ENCODE measurements at regions not wholly inside any gene's neighbourhood (a gene's known extent, or its start where the extent isn't known, plus 50 kb on each side); places are given as distances from the start of the nearest gene placed in this dataset.

GRCh38 chr14:76926521-76927251 lies 100.5 kb downstream of the LRRC74A start:
- peak; percentile 80 for DNase-seq (ENCODE audit: low read depth)

- no peak for DNase-seq (ENCODE audit: low read depth)
Measured at GRCh38 chr14:76925097-76925441, 98.9 kb downstream of the LRRC74A start.

- peak; percentile 53 for DNase-seq (ENCODE audit: low read depth)
Measured at GRCh38 chr14:76924371-76925096, 98.3 kb downstream of the LRRC74A start.

GRCh38 chr14:76923431-76924370 lies 97.5 kb downstream of the LRRC74A start:
- no peak for DNase-seq (ENCODE audit: low read depth)

- DNase-seq (ENCODE audit: low read depth): no peak
Measured at GRCh38 chr14:76922584-76922983, 96.4 kb downstream of the LRRC74A start.

GRCh38 chr14:76922092-76922491 lies 95.9 kb downstream of the LRRC74A start:
- no peak for DNase-seq (ENCODE audit: low read depth)

- DNase-seq (ENCODE audit: low read depth): no peak
Measured at GRCh38 chr14:76921088-76921399, 94.8 kb downstream of the LRRC74A start.

- DNase-seq (ENCODE audit: low read depth): peak; percentile 73
Measured at GRCh38 chr14:76920331-76921087, 94.3 kb downstream of the LRRC74A start.

GRCh38 chr14:76919431-76920330 lies 93.5 kb downstream of the LRRC74A start:
- peak; percentile 98 for DNase-seq (ENCODE audit: low read depth)

Data from LHCN-M2 (cell line).